Sigmoid colon (tissue), 4 donors: ENCODE measurements at regions not wholly inside any gene's neighbourhood (a gene's known extent, or its start where the extent isn't known, plus 50 kb on each side); places are given as distances from the start of the nearest gene placed in this dataset.

Experiments
- EP300 ChIP-seq, 4 donors: sonication (generic); formaldehyde crosslinking; IDR thresholded peaks; one replicate each; pipeline ENCODE4 v1.6.1; 2017; ENCODE audit warnings: antibody characterized with exemption in 4 of 4
- POLR2A ChIP-seq, 2 donors: fragments of 450-650 bp; IDR thresholded peaks; one replicate each; pipeline ENCODE4 v1.6.1; 2016; ENCODE audit warnings: antibody characterized with exemption in 2 of 2, mild to moderate bottlenecking in 2 of 2, moderate library complexity in 2 of 2
- TF ChIP-seq, protein P1 (sequence below), 4 experiments: fragments of 450-650 bp in 3 of 4; fragments of 200-600 bp in 1 of 4; IDR thresholded peaks; one replicate each; pipeline ENCODE4 v1.5.1; 2016 to 2019; ENCODE audit warnings: antibody characterized with exemption in 4 of 4, mild to moderate bottlenecking in 3 of 4, moderate library complexity in 2 of 4

DNA sequence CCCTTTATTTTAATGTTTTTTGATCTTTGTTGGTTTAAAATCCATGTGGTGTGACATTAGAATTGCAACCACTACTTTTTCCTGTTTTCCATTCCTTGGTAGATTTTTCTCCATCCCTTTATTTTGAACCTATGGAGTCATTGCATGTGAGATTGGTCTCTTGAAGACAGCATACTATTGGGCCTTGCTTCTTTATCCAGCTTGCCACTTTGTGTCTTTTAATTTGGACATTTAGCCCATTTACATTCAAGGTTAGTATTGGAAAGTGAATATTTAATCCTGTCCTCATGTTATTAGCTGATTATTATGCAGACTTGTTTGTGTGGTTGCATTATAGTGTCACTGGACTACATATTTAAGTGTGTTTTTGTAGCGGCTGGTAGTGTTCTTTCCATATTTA lies 782.9 kb downstream of the SLC4A3 start:
- TF ChIP-seq, protein P1, sequence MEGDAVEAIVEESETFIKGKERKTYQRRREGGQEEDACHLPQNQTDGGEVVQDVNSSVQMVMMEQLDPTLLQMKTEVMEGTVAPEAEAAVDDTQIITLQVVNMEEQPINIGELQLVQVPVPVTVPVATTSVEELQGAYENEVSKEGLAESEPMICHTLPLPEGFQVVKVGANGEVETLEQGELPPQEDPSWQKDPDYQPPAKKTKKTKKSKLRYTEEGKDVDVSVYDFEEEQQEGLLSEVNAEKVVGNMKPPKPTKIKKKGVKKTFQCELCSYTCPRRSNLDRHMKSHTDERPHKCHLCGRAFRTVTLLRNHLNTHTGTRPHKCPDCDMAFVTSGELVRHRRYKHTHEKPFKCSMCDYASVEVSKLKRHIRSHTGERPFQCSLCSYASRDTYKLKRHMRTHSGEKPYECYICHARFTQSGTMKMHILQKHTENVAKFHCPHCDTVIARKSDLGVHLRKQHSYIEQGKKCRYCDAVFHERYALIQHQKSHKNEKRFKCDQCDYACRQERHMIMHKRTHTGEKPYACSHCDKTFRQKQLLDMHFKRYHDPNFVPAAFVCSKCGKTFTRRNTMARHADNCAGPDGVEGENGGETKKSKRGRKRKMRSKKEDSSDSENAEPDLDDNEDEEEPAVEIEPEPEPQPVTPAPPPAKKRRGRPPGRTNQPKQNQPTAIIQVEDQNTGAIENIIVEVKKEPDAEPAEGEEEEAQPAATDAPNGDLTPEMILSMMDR (IDR thresholded peaks at IDR 0.05): no peak
- TF ChIP-seq EP300 (IDR thresholded peaks at IDR 0.05): no peak
- no peak for TF ChIP-seq POLR2A (IDR thresholded peaks at IDR 0.05)
